DOHH2 (cell line): ENCODE measurements at regions not wholly inside any gene's neighbourhood (a gene's known extent, or its start where the extent isn't known, plus 50 kb on each side); places are given as distances from the start of the nearest gene placed in this dataset.

Source experiments
- CTCF ChIP-seq: fragments of 200-600 bp; sonication (generic); IDR thresholded peaks from one replicate; pipeline ENCODE4 v1.5.1; 2014; ENCODE audit warnings: antibody characterized with exemption, mild to moderate bottlenecking, low read depth, low read length; ENCODE audit not compliant: poor library complexity, severe bottlenecking
- EZH2phosphoT487 ChIP-seq: fragments of 200-600 bp; sonication (generic); IDR thresholded peaks from 2 replicates; pipeline ENCODE4 v1.6.1; 2017; ENCODE audit warnings: borderline replicate concordance, mild to moderate bottlenecking, antibody characterized with exemption, low read length, moderate library complexity, mixed read lengths

DNA sequence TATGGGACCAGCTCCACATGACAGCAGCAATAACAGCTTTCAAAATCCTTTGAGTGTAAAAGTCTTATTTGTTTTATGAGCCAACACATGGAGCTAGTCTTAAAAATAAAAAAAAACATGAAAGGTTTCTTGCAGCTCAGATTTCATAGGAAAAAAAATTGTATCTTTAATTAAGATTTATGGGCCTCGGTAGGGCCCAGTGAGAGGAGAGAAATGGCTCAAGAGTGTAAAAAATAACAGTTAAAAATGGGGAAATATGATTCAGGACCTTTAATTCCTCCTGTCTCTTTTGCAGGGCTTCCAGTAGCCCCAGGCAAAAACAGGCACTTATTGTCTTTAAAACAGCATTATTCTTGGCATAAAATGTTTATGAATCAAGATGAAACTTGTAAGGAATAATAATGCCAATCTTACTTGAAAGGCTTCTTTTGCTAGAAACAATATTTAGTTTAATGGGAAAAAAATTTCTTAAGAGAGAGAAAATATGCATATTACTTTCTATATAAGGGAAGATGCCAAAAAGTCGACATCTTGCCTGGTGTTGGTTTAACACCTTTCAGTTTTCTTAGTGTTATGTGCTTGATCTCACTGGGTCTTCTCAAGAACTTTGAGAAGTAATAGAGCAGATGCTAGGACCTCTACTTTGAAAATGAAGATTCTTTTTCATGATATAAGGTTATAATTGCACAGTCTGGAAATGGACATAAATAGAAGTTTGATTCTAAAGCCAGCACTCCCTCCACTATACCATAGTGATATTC lies 71.3 kb upstream of the SETBP1 start:
- TF ChIP-seq CTCF = no peak
- no peak for TF ChIP-seq EZH2phosphoT487
